CD4-positive, alpha-beta T cell treated with Interleukin-1 beta for 1 hour (primary cell): ENCODE measurements at regions not wholly inside any gene's neighbourhood (a gene's known extent, or its start where the extent isn't known, plus 50 kb on each side); places are given as distances from the start of the nearest gene placed in this dataset.

Experiments used
- DNase-seq, 2 donors: peaks; one replicate each; pipeline ENCODE4 v3.0.0-alpha.2; 2020 to 2022

DNA sequence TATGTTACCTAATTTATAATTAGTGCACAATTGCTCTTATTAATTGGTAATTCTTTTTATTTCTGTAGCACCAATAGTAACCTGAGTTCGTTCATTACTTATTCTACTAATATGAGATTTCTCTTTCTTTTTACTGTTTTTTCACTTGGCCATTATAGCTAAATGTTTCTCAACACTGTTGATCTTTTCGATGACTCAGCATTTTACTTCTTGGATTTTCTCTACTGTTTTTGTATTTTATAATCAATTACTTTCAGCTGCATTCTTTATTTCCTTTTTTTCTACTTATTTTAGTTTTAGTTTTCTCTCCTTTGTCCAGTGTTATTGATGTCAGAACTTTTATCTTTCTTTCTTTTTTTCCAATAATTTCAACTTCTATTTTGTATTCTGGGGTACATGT is 589.4 kb upstream of the SOX11 start:
- no peak for DNase-seq

DNA sequence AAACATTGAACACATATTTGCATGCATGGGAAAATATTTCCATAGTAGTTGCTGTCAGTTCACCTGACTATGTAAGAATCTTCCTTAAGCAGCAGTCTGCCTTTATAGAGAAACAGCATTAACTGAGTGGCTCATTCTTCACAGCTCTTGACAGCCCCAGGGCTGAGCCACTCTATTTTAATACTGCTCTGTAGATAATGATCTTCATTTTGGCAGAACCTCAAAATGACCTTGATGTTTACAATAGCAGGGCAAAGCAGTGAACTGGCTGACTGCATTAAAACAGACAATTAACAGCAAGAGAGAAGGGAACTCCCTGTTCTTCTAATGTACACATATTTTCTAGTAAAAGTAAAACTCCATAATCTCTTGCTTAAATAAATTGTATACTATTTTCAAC is 580.6 kb upstream of the SOX11 start:
- no peak for DNase-seq

DNA sequence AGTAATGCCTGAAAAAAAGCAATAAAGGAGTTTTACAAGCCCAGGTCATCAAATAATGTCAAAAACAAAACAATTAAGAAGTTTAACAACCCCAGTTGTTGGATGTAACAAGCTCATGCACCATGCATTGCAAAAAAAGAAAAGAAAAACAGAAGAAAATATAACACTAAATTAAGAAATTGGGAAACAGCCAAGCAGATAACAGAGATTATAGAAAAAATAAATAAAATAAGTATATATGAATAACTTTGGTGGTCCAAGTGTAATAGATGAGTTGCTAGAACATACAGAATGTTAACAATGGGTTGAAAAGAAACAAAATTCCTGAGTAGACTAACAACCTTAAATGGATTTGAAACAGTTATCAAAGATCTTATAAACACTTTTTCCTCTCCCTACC is 573.1 kb upstream of the SOX11 start:
- no peak for DNase-seq

DNA sequence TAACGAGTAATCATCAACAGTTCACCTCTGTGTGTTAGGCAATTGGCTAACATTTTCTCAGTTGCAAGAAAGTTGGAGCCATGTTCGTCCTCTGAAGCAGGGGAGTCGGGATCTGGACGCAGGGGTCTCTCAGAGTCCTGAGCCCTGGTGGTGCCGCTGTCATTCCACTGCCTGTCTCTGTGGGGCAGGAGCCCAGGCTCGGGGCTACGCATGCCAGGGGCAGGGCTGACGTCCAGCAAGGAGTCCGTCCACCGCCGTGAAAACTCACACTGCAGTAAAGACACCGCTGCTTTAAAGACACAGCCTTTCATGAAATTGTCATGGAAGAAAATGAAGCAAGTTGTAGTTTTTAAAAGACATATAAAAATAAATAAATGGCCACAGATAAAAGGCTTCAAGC is 571.1 kb upstream of the SOX11 start:
- no peak for DNase-seq

DNA sequence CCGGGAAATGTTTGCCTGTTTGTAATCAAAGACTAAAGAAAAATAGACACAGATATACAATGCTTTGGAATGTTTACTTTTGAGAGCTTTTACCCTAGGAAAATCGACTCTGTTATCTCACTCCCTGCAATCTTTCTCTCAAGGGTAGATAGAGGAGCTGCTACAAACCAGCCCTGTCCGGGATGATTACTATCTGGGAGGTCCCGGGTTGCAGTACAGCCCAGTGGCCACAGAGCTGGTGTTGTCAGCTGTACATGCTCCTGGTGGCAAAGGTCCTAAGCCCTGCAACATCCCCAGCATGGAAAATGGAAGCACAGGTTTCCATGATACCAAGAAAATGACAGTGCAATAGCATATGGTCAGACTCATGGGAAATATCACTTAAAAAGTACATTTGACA is 570.5 kb upstream of the SOX11 start:
- no peak for DNase-seq

DNA sequence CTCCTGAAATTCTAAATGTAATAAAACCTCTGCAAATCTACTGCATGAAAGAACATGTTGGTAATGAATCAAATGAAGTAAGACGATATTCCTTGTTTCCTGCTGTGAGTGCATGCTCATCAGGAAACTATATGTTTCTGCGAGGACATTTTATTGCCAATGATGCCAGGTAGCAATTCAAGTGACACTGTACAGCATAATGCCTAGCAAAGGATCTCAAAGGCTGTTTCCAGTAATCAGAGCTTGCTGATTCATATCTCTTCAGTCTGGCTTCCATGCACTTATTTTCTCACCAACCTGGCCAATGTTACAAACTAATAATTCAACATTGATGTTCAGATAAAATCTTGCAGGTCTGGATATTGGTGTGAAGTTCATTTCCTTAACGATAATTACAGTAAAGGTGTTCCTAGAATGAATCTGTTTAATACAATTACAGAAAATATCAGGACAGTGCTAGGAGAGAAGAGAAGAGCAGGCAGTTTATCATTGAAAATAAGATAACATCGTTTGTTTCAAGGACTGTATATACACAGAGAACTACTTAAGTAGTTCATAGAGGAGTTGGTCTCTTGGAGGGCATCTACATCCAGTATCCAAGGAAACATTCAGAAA is 568.5 kb upstream of the SOX11 start:
- no peak for DNase-seq

DNA sequence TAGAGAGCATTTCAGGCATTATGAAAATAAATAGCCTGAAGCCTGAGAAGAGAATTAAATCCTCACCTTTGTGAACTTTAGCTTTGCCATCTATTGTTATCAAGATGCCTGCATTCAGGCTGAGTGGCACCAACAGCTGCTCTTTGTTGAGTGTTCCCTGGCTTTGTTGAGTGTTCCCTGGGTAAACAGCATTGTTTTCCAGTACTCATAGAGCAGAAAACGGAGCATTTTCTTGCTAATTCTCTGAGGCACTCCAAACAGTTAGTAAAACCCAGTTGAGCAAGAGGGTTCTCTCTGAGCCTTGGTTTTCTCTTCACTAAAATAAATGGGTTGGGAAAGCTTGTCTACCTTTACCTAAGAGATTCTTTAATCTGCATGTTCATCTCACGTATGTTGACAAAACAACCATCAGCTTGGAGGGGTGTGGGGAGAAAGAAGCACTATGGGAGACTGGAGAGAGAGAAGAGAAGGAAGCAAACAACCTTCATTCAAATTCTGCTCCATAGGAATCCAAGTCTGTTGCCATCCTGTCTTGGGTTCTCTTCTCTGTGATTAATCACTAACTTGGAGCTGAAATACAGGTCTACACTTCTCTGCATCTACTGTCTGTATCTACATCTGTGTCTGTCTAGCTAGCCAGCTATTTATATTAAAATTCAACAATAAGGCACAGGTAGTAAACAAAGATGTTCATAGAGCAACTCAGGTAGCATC is 567.0 kb upstream of the SOX11 start:
- DNase-seq, result no peak

DNA sequence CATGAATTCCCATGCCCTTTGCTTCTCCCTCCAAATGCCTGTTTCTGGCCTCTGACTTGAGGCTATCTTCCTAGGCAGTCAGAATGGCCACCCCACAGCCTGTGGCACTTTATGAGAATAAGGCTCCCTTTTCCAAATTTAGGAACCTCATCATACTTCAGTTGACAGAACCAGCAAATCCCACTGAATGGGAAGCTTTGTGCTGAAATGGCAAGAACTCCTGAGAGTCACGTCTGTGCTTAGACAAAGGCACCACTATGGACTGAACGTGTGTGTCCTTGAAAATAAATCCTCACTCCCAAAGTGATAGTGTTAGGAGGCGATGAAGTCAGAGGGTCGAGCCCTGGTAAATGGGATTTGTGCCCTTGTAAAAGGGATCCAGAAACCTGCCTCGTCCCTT is 559.9 kb upstream of the SOX11 start:
- DNase-seq, result no peak

DNA sequence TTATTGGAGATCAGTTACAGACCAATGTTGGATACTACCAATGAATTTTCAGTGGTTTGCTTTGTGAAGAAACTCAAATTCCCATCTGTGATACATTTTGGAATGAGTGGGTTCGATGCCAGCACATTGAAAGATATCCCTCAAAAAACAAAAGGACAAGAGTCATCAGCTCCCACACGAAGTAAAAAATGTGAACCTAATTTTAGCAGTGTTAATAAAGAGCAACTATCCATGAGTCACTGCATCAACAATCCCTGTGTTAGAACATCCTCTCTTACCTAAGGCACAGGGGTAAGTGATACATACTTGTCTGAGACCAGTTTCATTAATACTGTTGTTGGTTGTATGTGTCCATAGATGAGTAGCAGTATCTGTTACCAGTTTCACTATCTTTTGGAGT is 551.8 kb upstream of the SOX11 start:
- no peak for DNase-seq

DNA sequence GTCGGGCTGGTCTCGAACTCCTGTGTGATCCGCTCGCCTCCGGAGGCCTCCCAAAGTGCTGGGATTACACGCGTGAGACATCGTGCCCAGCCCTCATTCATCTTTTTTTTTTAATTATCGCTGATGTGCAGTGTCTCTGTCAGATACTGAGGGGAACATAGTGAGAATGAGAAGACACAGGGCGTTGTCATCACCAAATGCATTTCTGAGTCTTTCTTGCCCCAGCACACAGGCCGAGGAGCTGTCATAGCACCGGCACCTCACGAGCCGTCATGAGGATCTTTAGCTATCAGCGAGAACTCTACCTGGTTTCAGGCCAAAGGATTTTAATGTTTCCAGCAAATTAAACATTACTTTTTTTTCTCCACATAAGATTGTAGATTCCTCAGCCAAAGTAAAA is 548.0 kb upstream of the SOX11 start:
- DNase-seq, result no peak

DNA sequence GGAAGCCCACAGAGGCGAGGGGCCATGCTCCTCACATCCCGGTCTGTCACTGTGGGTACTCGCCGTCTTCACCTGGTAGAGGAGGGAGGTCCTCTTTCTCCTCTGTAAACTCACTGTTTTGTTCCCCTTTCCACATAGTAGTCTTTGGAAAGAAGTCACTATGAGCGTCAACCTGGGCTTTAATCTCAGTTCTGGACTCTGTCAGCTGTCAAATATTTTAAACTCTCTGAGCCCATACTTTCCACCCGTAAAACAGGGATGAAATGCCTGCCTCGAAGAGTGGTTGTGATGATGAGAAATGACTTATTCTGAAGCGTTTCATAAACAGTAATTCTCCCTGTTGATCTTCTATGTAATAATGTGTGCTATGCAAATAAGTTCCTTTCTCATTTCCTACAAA is 547.1 kb upstream of the SOX11 start:
- no peak for DNase-seq

DNA sequence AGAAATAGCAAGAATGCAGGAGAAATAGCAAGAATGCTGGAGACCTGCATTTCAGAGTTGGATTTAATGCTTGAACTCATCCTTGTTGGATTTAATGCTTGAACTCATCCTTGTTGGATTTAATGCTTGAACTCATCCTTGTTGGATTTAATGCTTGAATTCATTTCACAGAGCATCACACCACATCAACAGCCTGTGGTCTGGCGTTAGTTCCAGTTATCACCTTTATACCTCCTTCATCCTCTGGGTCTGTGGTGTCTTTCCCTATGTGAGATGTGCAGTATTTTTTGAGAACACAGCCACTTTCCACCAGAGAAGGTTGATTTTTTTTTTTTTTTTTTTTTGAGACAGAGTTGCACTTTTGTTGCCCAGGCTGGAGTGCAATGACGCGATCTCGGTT is 546.4 kb upstream of the SOX11 start:
- DNase-seq, result no peak

DNA sequence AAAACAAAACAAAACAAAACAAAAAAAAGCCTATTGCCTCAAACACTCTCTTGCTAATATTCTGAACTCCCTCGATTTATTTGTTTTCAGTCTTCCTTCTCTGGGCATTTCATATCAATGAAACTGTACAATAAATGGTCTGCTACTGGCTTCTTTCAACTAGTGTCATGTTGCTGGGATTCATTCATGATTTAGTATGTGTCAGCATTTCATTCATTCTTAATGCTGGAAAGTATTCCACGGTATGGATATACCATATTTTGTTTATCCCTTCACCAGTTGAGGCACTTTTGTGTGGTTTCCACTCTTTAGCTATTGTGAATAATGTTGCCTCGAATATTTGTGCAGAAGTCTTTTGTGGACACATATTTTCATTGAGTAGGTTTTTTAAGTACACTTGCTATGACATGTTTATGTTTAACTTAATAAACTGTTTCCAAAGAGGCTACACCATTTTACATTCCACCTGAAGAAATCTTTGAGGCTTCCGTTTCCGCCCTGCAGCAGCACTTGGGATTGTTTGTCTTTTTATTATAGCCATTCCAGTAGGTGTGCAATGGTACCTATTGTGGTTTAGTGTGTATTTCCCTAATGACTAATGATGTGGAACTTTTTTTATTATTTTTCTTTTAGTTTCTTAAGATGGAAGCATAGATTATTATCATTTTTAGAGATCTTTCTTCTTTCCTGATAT is 543.6 kb upstream of the SOX11 start:
- DNase-seq, result no peak

DNA sequence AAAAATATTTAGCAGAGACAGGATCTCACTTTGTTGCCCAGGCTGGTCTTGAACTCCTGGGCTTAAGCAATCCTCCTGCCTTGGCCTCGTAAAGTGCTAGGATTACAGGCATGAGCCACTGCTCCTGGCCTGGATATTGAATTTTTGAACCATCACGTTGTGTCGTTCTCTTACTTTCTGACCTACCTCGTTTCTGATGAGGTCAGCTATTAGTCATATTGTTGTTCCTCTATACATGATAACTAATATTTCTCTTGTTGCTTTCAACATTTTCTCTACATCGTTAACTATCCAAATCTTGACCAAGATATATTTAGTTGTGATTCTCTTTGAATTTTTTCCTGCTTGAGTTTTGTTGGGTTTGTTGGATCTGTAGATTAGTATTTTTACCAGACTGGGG is 541.3 kb upstream of the SOX11 start:
- DNase-seq, result no peak

DNA sequence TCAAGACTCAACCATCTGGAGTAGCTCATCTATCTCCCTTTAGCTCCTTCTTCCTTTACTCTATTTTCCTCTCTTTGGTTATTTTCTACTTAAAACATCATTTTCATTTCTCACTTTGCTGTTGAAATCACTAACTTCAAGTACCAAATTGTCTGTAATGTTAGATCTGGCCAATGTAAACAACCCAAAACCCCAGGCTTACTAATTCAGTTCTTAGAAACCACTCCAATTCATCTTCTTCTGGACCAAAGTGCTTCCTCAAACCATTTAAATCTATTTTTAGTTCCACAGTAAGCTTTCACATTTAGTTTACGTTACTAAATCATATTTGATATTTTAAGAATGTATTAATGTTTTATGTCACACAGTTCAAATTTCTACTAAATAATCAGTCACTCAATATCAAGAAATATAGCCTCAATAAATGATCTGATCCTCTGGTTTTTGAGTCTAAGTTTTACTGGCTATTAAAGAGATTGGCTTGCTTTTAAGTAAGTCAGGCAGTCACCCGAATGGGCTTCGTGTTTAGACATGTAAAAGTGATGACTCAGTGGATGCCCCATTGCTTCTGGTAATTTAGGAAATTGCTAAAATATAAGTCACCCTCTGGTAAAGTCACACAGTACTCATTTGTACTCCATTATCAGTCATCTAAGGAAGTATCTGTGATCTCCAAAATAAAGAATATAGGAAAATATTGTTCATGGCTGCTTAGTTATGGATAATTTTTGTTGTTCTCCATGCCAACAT is 527.2 kb upstream of the SOX11 start:
- no peak for DNase-seq

DNA sequence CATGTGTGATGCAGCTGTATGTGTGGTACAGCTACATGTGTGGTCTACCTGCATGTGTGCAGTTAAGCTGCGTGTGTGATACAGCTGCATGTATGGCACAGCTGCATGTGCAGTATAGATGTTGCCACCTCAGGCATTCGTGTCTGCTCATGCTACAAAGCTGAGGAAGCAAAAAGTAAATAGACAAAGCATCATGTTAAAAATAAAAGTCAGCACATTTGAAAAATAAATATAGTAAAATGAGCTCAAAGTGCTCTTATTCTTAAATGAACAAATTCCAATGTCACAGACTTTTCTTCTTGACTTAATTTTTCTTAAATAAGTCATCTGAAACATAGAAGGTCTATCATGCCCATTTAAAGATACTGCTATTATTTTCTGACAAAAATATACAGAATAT is 519.3 kb upstream of the SOX11 start:
- no peak for DNase-seq

DNA sequence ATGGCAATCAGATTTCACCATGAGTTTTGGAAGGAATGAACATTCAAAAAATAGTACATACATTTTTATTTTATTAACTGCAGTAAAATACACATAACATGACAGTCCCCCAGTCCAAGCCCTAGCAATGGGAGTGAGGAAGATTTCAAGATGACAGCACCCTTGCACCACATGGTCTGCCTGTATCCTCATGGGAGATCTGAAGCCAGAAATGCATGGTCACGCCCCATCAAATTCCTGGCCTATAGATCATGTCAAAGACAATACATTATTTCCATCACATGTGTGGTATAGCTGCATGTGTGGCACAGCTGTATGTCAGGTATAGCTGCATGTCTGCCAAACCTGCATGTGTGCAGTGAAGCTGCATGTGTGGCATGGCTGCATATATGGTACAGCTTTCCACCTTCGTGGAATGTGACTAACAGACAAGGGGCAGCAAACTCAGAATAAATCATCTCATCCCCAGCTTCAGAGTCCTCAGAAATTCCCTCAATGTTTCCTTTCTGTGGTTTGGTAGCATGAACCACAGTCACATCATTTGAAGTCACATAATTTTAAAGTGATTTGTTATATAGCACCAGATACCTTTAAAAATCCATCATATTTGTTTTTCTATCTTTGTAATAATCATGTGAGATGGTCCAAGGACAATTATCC is 518.2 kb upstream of the SOX11 start:
- no peak for DNase-seq

DNA sequence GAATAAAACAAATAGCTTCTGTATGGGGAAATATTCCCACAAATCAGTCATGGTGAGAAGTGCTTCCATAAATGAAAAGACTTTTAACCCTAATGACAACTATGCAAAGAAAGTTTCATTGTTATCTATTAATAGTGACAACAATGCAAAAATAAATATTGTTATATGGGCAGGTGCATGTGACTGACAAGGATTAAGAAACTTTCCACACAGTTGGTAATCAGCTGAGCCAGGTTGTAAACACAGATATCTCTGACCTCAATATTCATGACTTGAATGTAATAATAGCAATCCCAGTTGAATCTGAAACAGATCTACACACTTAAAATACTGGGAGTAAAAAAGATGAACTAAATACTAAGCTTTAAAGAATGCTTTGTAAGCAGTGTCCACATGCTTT is 517.0 kb upstream of the SOX11 start:
- DNase-seq, result no peak

DNA sequence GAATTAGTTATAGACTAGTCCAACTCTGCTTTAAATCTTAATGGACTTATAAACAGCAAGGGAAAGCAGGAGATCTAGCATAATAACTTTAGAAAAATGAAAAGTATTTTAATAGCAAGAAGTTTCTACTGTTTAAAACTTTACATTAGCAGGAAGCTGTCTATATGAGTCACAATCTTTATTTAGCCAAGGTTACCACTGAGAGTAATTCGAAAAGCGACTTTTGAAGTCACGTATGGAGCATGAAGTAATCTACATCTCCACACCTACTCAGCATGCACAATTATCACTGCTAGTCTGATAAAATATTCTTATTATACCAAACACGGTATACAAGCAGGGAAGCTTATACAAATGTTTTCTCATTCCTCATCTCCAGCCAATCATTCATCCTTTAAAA is 515.4 kb upstream of the SOX11 start:
- DNase-seq, result no peak

DNA sequence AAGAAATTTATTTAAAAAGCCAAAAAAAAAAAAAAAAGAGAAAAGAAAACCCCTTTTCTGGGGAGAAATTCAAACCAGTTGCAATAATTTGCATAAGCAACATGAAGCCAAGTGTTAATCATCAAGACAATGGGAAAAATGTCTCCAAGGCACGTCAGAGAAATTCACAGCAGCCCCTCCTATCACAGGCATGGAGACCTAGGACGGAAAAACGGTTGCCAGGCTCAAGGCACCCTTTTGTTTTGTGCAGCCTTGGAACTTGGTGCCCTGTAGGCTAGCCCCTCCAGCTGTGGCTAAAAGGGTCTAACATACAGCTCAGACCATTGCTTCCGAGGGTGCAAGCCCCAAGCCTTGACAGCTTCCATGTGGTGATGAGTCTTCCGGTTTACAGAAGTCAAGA is 509.2 kb upstream of the SOX11 start:
- DNase-seq, result no peak

DNA sequence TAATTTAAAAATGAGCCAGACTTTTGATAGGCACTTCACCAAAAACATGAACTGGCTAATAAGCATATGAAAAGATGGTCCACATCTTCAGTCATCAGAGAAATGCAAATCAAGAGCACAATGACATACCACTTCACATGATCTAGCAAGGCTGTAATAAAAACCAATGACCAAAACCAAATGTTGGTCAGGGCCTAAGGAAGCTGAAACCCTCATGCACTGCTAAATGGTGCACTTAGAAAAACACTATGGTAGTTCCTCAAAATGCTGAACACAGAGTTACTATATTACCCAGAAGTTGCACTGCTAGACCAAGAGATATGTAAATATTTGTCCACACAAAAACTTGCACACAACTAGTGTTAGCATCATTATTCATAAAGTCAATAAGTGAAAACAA is 504.9 kb upstream of the SOX11 start:
- DNase-seq, result no peak

DNA sequence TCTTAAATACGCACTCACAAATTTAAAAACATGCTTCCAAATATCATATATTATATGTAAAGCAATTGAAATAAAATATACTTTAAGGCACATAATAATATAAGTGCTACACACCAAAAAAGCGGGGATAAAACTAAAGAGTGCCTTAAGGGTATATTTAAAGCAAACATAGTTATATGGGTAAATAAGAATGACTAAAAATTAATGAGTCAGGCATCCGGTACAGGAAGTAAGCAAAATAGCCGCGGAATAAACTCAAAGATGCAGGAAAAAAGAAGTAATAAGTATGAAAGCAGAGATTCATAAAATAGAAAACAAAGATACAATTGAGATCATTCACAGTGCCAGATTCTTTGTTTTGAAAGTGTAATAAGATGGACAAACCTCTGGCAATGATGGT is 503.5 kb upstream of the SOX11 start:
- DNase-seq, result no peak

DNA sequence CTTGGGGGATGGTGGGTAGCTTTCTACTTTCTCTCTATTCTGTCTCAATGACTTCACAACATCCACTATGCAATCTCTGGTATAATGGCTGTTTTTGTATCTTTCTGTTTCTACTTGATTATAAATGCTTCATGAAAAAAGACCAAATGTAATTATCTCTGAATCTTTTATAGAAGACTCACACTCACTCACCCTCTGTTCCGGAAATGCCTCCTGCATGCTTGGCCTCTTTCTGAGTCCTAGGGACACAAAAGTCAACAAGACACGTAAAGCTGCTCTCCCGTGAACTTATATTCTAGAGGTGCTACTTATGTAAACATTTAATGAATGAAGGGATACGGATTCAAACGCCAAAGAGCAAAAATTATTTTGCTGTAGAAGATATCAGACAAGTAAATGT is 502.2 kb upstream of the SOX11 start:
- no peak for DNase-seq
